Activated CD8-positive, alpha-beta memory T cell treated with anti-CD3 and anti-CD28 coated beads for 4 hours (primary cell): ENCODE measurements at regions not wholly inside any gene's neighbourhood (a gene's known extent, or its start where the extent isn't known, plus 50 kb on each side); places are given as distances from the start of the nearest gene placed in this dataset.

Experiments
- DNase-seq, 2 donors: peaks; one replicate each; pipeline ENCODE4 v3.0.0-alpha.2; 2020; ENCODE audit warnings: low read depth in 2 of 2

- no peak for DNase-seq
These were observed 82.1 kb upstream of the IFNE start for GRCh38 chr9:21564175-21564574.

GRCh38 chr9:21565155-21565554, 83.0 kb upstream of the IFNE start:
- no peak for DNase-seq

- no peak for DNase-seq
These were observed 85.8 kb upstream of the IFNE start for GRCh38 chr9:21567926-21568325.

GRCh38 chr9:21568484-21568883, 86.4 kb upstream of the IFNE start:
- no peak for DNase-seq

GRCh38 chr9:21569721-21570120, 87.6 kb upstream of the IFNE start:
- DNase-seq: no peak

GRCh38 chr9:21570643-21571275, 88.6 kb upstream of the IFNE start:
- DNase-seq: no peak

- no peak for DNase-seq
These were observed 92.1 kb upstream of the IFNE start for GRCh38 chr9:21574261-21574660.

- DNase-seq: no peak
These were observed 94.4 kb upstream of the IFNE start for GRCh38 chr9:21576331-21577189.

- peak in 1 of 2 donors; percentile 21 for DNase-seq
These were observed 97.1 kb upstream of the IFNE start for GRCh38 chr9:21579247-21579671.

GRCh38 chr9:21579743-21580142, 97.6 kb upstream of the IFNE start:
- DNase-seq: no peak

- DNase-seq: no peak
These were observed 98.7 kb upstream of the IFNE start for GRCh38 chr9:21580636-21581378.

GRCh38 chr9:21583628-21584377, 101.7 kb upstream of the IFNE start:
- no peak for DNase-seq

- DNase-seq: no peak
These were observed 102.8 kb upstream of the IFNE start for GRCh38 chr9:21584890-21585289.

- DNase-seq: no peak
These were observed 103.9 kb upstream of the IFNE start for GRCh38 chr9:21585756-21586752.

GRCh38 chr9:21589344-21590056, 107.4 kb upstream of the IFNE start:
- no peak for DNase-seq

GRCh38 chr9:21590058-21590996, 108.2 kb upstream of the IFNE start:
- no peak for DNase-seq

GRCh38 chr9:21591221-21592062, 109.3 kb upstream of the IFNE start:
- peak; percentile 12 to 20 for DNase-seq

- DNase-seq: no peak
These were observed 109.9 kb upstream of the IFNE start for GRCh38 chr9:21592063-21592338.
